Posterior vena cava (tissue), 2 donors: ENCODE measurements at regions not wholly inside any gene's neighbourhood (a gene's known extent, or its start where the extent isn't known, plus 50 kb on each side); places are given as distances from the start of the nearest gene placed in this dataset.

Source experiments
- DNase-seq: peaks from one replicate; pipeline ENCODE4 v3.0.0-alpha.2; 2020; ENCODE audit warnings: low spot score
- intact Hi-C, 2 donors: fragments of 100-400 bp; cut with DNase I; formaldehyde crosslinking; loops; one replicate each; pipeline versions ENCODE4 v1.14.1 to v1.14.2; 2022 to 2023
- donor health status: DM: yes; HTN: yes; CAD: no.
- donor health status: DM: yes; HTN: yes; CAD: no.

- no peak for DNase-seq
- intact Hi-C loops = no loop called here
These were observed 52.8 kb upstream of the CCDC91 start for GRCh38 chr12:28137414-28137813.

GRCh38 chr12:28140404-28140803 is 49.9 kb upstream of the CCDC91 start:
- DNase-seq = no peak
- intact Hi-C loops = no loop called here
